Adrenal gland (tissue), 9 donors: ENCODE measurements at regions not wholly inside any gene's neighbourhood (a gene's known extent, or its start where the extent isn't known, plus 50 kb on each side); places are given as distances from the start of the nearest gene placed in this dataset.

Experiments
- DNase-seq, 7 donors: peaks; one replicate each; pipeline ENCODE4 v3.0.0-alpha.2; 2019 to 2020
- H3K27ac ChIP-seq, 5 donors: fragments of 200-600 bp; sonication (generic) in 4 of 5; 1 replicate in 3 of 5; 2 replicates in 2 of 5; pipeline versions ENCODE4 v1.5.1 to v1.8.0; 2016 to 2020; ENCODE audit warnings: mild to moderate bottlenecking in 1 of 5
- H3K27me3 ChIP-seq: fragments of 200-600 bp; 2 replicates; pipeline ENCODE4 v1.8.0; 2021
- H3K36me3 ChIP-seq, 2 donors: fragments of 200-600 bp; replicated peaks in 1 of 2; 1 replicate in 1 of 2; 2 replicates in 1 of 2; pipeline versions ENCODE4 v1.5.1 to v1.8.0; 2018 to 2022
- H3K4me1 ChIP-seq, 2 donors: fragments of 200-600 bp; replicated peaks in 1 of 2; 1 replicate in 1 of 2; 2 replicates in 1 of 2; pipeline versions ENCODE4 v1.5.1 to v1.8.0; 2018 to 2021
- H3K4me3 ChIP-seq, 4 donors: fragments of 200-600 bp; sonication (generic) in 3 of 4; one replicate each; pipeline ENCODE4 v1.5.1; 2016 to 2018
- H3K9me3 ChIP-seq, 3 donors: fragments of 200-600 bp; sonication (generic) in 1 of 3; replicated peaks in 1 of 3; 1 replicate in 2 of 3; 2 replicates in 1 of 3; pipeline versions ENCODE4 v1.5.1 to v1.8.0; 2016 to 2021
- POLR2A ChIP-seq, 2 donors: fragments of 450-650 bp; IDR thresholded peaks; one replicate each; pipeline ENCODE4 v1.6.1; 2017; ENCODE audit warnings: antibody characterized with exemption in 2 of 2, mild to moderate bottlenecking in 2 of 2, moderate library complexity in 1 of 2
- WGBS, 4 donors: extraction: QIAGEN DNeasy Blood & Tissue Kit in 2 of 4; methylation state at CpG; one replicate each; pipeline versions ENCODE4 v1.1.5 to v1.1.7; 2013 to 2017; 5-methylcytosine and 5-hydroxymethylcytosine counted together
- intact Hi-C, 2 donors: fragments of 100-400 bp; cut with DNase I; formaldehyde crosslinking; loops; one replicate each; pipeline versions ENCODE4 v1.14.1 to v1.15.0; 2022 to 2023
- TF ChIP-seq, protein P1 (sequence below), 6 experiments: fragments of 450-650 bp in 4 of 6; fragments of 200-600 bp in 2 of 6; sonication (generic) in 1 of 6; IDR thresholded peaks; 1 replicate in 5 of 6; 2 replicates in 1 of 6; pipeline versions ENCODE4 v1.5.1 to v1.8.0; 2016 to 2021; ENCODE audit warnings: antibody characterized with exemption in 6 of 6, mild to moderate bottlenecking in 2 of 6, moderate library complexity in 1 of 6
- donor health status: healthy with polysubstance abuse.
- donor health status: Bipolar disorder and iron deficiency.
- donor health status: DM: yes; HTN: yes; CAD: no.
- donor health status: DM: no; HTN: no; CAD: no.
- donor health status: DM: no; HTN: no; CAD: no.

GRCh38 chr11:41519696-41520095 is 60.2 kb upstream of the LRRC4C start:
- Histone ChIP-seq H3K36me3 (no peaks in the 10 kb centered on the region), H3K4me1 (no peaks in the 10 kb centered on the region), H3K4me3 (no peak overlapping the region), H3K9me3 (no peaks in the 10 kb centered on the region), H3K27ac (no peak overlapping the region), H3K27me3 (no peaks in the 10 kb centered on the region)
- no peak for DNase-seq
- intact Hi-C loops = no loop called here
- no peak for TF ChIP-seq POLR2A (IDR thresholded peaks at IDR 0.05)
- TF ChIP-seq, protein P1, sequence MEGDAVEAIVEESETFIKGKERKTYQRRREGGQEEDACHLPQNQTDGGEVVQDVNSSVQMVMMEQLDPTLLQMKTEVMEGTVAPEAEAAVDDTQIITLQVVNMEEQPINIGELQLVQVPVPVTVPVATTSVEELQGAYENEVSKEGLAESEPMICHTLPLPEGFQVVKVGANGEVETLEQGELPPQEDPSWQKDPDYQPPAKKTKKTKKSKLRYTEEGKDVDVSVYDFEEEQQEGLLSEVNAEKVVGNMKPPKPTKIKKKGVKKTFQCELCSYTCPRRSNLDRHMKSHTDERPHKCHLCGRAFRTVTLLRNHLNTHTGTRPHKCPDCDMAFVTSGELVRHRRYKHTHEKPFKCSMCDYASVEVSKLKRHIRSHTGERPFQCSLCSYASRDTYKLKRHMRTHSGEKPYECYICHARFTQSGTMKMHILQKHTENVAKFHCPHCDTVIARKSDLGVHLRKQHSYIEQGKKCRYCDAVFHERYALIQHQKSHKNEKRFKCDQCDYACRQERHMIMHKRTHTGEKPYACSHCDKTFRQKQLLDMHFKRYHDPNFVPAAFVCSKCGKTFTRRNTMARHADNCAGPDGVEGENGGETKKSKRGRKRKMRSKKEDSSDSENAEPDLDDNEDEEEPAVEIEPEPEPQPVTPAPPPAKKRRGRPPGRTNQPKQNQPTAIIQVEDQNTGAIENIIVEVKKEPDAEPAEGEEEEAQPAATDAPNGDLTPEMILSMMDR (IDR thresholded peaks at IDR 0.05) = no peak
- 54 to 67% (median 61%) methylated on average over 1 of the region's 1 CpG for WGBS, 4 donors

DNA sequence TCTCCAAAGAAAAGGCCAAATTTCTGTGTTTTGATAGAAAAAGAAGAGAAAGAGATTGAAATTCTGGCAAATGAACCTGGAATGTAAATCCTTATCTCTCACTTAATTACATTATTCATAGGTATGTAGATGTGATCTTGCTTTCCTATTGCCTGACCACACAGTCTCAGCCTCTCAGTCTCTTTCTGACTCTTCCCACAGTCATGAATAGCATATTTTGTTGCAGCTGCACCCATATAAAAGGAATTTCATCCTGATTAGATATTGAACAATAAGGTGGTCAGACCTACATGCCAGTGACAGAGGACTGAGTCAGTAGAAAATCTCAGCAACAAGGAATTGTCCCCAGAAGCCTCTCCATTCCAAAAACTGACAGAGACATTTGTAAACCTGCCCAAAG is 62.9 kb upstream of the LRRC4C start:
- no peak overlapping the region for H3K27ac ChIP-seq
- H3K27me3 ChIP-seq = no peaks in the 10 kb centered on the region
- no peaks in the 10 kb centered on the region for H3K4me1 ChIP-seq
- no peaks in the 10 kb centered on the region for H3K9me3 ChIP-seq
- no peak overlapping the region for H3K4me3 ChIP-seq
- TF ChIP-seq POLR2A (IDR thresholded peaks at IDR 0.05) = no peak
- TF ChIP-seq, protein P1 (IDR thresholded peaks at IDR 0.05) = no peak
- DNase-seq = no peak
- intact Hi-C loops = no loop called here
- no peaks in the 10 kb centered on the region for H3K36me3 ChIP-seq

GRCh38 chr11:41522899-41523672 is 63.6 kb upstream of the LRRC4C start:
- Histone ChIP-seq H3K4me1 (no peaks in the 10 kb centered on the region), H3K9me3 (no peaks in the 10 kb centered on the region), H3K36me3 (no peaks in the 10 kb centered on the region), H3K27ac (no peak overlapping the region), H3K4me3 (no peak overlapping the region), H3K27me3 (no peaks in the 10 kb centered on the region)
- TF ChIP-seq POLR2A (IDR thresholded peaks at IDR 0.05) = no peak
- TF ChIP-seq, protein P1 (IDR thresholded peaks at IDR 0.05) = no peak
- WGBS, 4 donors = 55 to 68% (median 58%) methylated on average over 2 of the region's 2 CpGs
- no peak for DNase-seq
- intact Hi-C loops = no loop called here

DNA sequence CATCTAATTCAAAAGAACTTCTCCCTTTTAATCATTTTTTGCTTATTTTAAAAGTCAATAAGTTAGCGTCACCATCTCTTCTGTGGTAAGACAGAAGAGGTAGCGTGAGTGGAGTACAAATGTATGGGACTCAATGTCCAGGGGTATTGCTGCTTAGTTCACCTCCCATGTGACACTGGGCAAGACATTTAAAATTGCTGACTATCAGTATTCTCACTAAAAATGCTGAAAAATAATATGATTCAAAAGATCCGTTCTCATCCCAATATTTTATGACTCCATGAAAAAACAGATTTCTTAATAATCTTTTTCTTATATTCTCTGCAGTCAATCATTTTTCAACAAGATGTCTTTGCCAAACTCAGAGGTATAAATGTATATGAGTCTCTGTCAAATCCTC is 68.1 kb upstream of the LRRC4C start:
- H3K27ac ChIP-seq = no peak overlapping the region
- no peak for DNase-seq
- H3K4me3 ChIP-seq = no peak overlapping the region
- TF ChIP-seq, protein P1 (IDR thresholded peaks at IDR 0.05) = no peak
- TF ChIP-seq POLR2A (IDR thresholded peaks at IDR 0.05) = no peak
- WGBS, 4 donors = 83 to 89% (median 84%) methylated on average over 3 of the region's 3 CpGs
- H3K4me1 ChIP-seq = no peaks in the 10 kb centered on the region
- H3K36me3 ChIP-seq = no peaks in the 10 kb centered on the region
- intact Hi-C loops = no loop called here
- no peaks in the 10 kb centered on the region for H3K9me3 ChIP-seq
- H3K27me3 ChIP-seq = no peaks in the 10 kb centered on the region
